Choroid plexus epithelial cell (primary cell): ENCODE measurements at regions not wholly inside any gene's neighbourhood (a gene's known extent, or its start where the extent isn't known, plus 50 kb on each side); places are given as distances from the start of the nearest gene placed in this dataset.
A peak's percentile ranks its signal among the peaks of the same experiment; 100 is the strongest.

Experiments
- DNase-seq: peaks from one replicate; pipeline ENCODE4 v3.0.0-alpha.2; 2010; ENCODE audit warnings: low read depth
- H3K4me3 ChIP-seq: 2 replicates; pipeline ENCODE4 v1.5.1; 2011; ENCODE audit warnings: low read depth, mild to moderate bottlenecking, control low read depth, low read length, moderate library complexity
- CTCF ChIP-seq: conservative IDR thresholded peaks from 2 replicates; pipeline ENCODE4 v1.5.1; 2011; ENCODE audit warnings: low read depth, mild to moderate bottlenecking, control low read depth, inconsistent platforms, low read length, moderate library complexity

GRCh38 chr3:166447513-166447912 is 610.3 kb upstream of the BCHE start:
- no peak overlapping the region for H3K4me3 ChIP-seq
- DNase-seq: no peak
- TF ChIP-seq CTCF: no peak

- H3K4me3 ChIP-seq: no peak overlapping the region
- DNase-seq: no peak
- no peak for TF ChIP-seq CTCF
Measured at GRCh38 chr3:166446986-166447385, 609.8 kb upstream of the BCHE start.

GRCh38 chr3:166446291-166446690 is 609.1 kb upstream of the BCHE start:
- H3K4me3 ChIP-seq: no peak overlapping the region
- TF ChIP-seq CTCF: no peak
- DNase-seq: peak; percentile 1

- no peak for TF ChIP-seq CTCF
- DNase-seq: no peak
- H3K4me3 ChIP-seq: no peak overlapping the region
Measured at GRCh38 chr3:166445865-166446264, 608.6 kb upstream of the BCHE start.

- DNase-seq: no peak
- H3K4me3 ChIP-seq: no peak overlapping the region
- TF ChIP-seq CTCF: no peak
Measured at GRCh38 chr3:166444756-166445155, 607.5 kb upstream of the BCHE start.

- no peak overlapping the region for H3K4me3 ChIP-seq
- DNase-seq: no peak
- TF ChIP-seq CTCF: no peak
Measured at GRCh38 chr3:166444336-166444735, 607.1 kb upstream of the BCHE start.

GRCh38 chr3:166435469-166436057 is 598.3 kb upstream of the BCHE start:
- no peak for DNase-seq
- no peak overlapping the region for H3K4me3 ChIP-seq
- no peak for TF ChIP-seq CTCF
